COLO668 (cell line): ENCODE measurements at regions not wholly inside any gene's neighbourhood (a gene's known extent, or its start where the extent isn't known, plus 50 kb on each side); places are given as distances from the start of the nearest gene placed in this dataset.
"Not testable (repeated sequence)": the region's sequence is repeated elsewhere in the genome, so short reads cannot be mapped to it uniquely, and the experiment has no call there.

ENCODE experiments used
- DNase-seq: peaks from one replicate; lab custom pipeline; 2025; ENCODE audit not compliant: unreplicated experiment; lab: John Stamatoyannopoulos, UW

DNA sequence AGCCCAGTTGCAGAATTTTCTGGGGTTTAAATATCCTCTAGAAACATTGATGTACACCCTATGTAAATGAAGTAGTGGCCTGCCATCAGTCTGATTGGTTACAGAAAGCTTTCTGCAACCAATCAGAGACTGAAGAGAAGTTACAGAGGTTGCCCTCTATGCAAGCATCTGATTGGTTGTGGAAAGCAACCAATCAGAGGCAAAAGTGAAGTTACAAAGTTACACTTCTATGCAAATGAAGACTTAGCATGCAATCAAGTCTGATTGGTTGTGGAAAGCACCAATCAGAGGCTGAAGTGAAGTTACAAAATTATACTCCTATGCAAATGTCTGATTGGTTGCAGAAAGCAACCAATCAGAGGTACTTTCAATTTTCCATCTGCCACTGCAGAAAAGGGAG, 51.9 kb upstream of the USP9X start:
- no peak for DNase-seq

DNA sequence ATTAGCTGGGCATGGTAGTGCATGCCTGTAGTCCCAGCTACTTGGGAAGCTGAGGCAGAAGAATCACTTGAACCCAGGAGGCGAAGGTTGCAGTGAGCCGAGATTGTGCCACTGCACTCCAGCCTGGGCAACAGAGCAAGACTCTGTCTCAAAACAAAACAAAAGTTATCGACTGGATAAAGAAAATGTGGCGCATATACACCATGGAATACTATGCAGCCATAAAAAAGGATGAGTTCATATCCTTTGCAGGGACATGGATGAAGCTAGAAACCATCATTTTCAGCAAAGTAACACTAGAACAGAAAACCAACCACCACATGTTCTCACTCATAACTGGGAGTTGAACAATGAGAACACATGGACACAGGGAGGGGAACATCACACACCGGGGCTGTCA, 50.3 kb upstream of the USP9X start:
- DNase-seq: not testable (repeated sequence)
